AG04450 (cell line): ENCODE measurements at regions not wholly inside any gene's neighbourhood (a gene's known extent, or its start where the extent isn't known, plus 50 kb on each side); places are given as distances from the start of the nearest gene placed in this dataset.

Source experiments
- CTCF ChIA-PET: fragments of 300-600, 350-600 bp; formaldehyde crosslinking; extraction: SDS; loops from one replicate; lab custom pipeline; 2022; ENCODE audit warnings: antibody characterized with exemption, inconsistent platforms; lab: Charles Lee
- POLR2A ChIA-PET: fragments of 350-600 bp; formaldehyde crosslinking; extraction: SDS; loops from one replicate; lab custom pipeline; 2021; ENCODE audit warnings: antibody characterized with exemption, inconsistent platforms; lab: Yijun Ruan, JAX
- DNase-seq: peaks from one replicate; pipeline ENCODE4 v3.0.0-alpha.2; 2011; ENCODE audit warnings: low read depth, low spot score
- H3K27ac ChIP-seq: one replicate; pipeline ENCODE4 v1.5.1; 2012; ENCODE audit warnings: low read depth, low read length, control low read depth
- H3K27me3 ChIP-seq: one replicate; pipeline ENCODE4 v1.6.0; 2012; ENCODE audit warnings: low read length; ENCODE audit not compliant: control insufficient read depth, insufficient read depth
- H3K4me3 ChIP-seq: 2 replicates; pipeline ENCODE4 v1.5.1; 2011; ENCODE audit warnings: mild to moderate bottlenecking, low read depth, low read length, control low read depth
- H3K9me3 ChIP-seq: 2 replicates; pipeline ENCODE4 v1.5.1; 2012; ENCODE audit warnings: low read length; ENCODE audit not compliant: control insufficient read depth, insufficient read depth
- TF ChIP-seq, protein P1 (sequence below): IDR thresholded peaks from 2 replicates; pipeline ENCODE4 v1.5.1; 2011; ENCODE audit warnings: low read depth, low read length, control low read depth, inconsistent platforms

DNA sequence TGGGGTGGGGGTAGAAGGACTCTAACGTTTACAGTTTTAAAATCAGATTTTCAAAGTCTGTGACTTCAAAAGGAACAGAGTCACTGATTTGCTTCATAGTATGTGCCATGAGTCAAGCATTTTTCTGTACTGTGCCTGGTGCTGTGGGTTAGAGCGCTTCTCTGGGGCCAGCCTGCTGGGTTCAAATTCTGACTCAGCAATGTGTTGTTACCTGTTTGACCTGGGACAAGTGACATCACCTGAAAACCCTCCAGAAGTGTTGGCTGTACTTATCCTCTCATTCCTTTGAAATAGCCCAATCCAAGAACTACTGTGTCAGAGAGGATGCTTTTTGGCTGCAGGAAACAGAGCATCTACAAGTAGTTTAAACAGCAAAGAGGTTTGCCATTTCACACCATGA lies 101.7 kb downstream of the LSM3 start:
- no peak overlapping the region for H3K27ac ChIP-seq
- no peak overlapping the region for H3K4me3 ChIP-seq
- no peak for DNase-seq
- H3K9me3 ChIP-seq = no peaks in the 10 kb centered on the region
- TF ChIP-seq, protein P1, sequence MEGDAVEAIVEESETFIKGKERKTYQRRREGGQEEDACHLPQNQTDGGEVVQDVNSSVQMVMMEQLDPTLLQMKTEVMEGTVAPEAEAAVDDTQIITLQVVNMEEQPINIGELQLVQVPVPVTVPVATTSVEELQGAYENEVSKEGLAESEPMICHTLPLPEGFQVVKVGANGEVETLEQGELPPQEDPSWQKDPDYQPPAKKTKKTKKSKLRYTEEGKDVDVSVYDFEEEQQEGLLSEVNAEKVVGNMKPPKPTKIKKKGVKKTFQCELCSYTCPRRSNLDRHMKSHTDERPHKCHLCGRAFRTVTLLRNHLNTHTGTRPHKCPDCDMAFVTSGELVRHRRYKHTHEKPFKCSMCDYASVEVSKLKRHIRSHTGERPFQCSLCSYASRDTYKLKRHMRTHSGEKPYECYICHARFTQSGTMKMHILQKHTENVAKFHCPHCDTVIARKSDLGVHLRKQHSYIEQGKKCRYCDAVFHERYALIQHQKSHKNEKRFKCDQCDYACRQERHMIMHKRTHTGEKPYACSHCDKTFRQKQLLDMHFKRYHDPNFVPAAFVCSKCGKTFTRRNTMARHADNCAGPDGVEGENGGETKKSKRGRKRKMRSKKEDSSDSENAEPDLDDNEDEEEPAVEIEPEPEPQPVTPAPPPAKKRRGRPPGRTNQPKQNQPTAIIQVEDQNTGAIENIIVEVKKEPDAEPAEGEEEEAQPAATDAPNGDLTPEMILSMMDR = no peak
- peaks cover 18% of the 10 kb centered on the region for H3K27me3 ChIP-seq
- POLR2A ChIA-PET = no interaction called here
- CTCF ChIA-PET = no interaction called here

DNA sequence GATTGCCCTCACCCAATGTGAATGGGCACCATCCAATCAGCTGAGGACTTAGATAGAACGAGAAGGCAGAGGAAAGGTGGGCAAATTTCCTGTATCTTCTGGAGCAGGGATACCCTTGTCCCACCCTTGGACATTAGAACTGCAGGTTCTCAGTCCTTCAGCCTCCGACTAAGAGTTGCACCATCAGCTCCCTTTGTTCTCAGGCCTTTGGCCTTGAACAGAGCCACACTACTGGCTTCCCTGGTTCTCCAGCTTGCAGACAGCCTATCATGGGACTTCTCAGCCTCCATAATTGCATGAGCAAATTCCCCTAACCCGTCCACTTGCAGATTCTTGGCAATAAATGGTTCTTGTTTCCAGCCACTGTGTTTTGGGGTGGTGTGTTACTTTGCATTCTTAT lies 102.4 kb downstream of the LSM3 start:
- CTCF ChIA-PET = interaction anchor here (1.2 to 1.4 kb wide), 2 partner anchors 20 to 22 kb away, joined by 3 to 4 read pairs; no protein-coding TSS in a partner anchor
- Histone ChIP-seq H3K9me3 (no peaks in the 10 kb centered on the region), H3K27me3 (peaks cover 20% of the 10 kb centered on the region), H3K27ac (no peak overlapping the region), H3K4me3 (no peak overlapping the region)
- POLR2A ChIA-PET = no interaction called here
- DNase-seq = no peak
- TF ChIP-seq, protein P1 = no peak

DNA sequence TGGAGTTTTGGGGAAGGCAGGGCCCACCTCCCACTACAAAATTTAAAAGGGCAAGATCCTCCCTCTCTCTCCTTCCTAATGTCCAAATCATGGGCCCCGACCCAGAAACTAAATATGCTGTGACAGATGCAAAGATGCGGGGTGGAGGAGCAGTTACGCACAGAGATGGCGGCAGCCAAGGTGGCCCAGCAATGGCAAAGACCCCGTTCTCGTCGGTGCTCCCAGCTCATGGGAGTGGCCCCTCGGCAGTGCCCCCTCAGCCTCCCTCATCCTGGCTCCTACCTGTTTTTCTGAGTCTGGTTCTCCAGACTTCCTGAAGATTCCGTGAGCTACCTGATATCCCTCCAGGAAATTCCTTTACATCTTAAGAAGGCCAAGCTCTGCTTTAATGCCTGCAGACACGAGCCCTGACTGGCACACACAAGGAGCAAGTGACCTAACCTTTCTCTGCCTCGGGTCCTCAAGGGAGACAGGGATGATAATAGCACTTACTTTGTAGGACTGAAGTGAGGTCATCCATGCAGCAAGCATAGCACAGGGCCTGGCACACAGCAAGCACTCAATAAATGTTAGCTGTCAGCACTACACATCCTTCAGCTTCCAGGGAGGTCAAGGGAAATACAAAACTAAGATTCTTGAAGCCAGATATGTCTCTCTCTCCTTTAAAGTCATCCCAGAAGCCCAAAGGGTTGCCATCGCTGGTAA lies 103.5 kb downstream of the LSM3 start:
- H3K27ac ChIP-seq = no peak overlapping the region
- ChIA-PET POLR2A (no interaction called here), CTCF (interaction anchor here (0.7 to 1.4 kb wide), 4 partner anchors 21 to 78 kb away, joined by 3 to 4 read pairs (median 3); no protein-coding TSS in a partner anchor)
- DNase-seq = no peak
- H3K27me3 ChIP-seq = peaks cover 24% of the 10 kb centered on the region
- H3K9me3 ChIP-seq = no peaks in the 10 kb centered on the region
- H3K4me3 ChIP-seq = no peak overlapping the region
- TF ChIP-seq, protein P1 = no peak

DNA sequence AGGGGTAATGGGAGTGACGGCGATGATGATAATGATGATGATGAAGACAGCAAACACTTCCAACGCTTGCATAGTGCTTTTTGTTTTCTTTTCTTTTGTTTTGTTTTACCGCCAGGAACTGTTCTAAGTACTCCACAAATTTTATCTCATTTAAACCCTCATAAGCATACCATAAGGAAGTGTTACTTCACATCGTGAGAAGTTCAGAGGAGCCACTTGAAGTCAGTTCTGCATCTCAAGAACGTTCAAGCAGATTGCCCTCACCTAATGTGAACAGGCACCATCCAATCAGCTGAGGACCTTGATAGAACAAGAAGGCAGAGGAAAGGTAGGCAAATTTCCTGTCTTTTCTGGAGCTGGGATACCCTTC lies 104.1 kb downstream of the LSM3 start:
- no peak overlapping the region for H3K27ac ChIP-seq
- H3K4me3 ChIP-seq = no peak overlapping the region
- ChIA-PET POLR2A (no interaction called here), CTCF (interaction anchor here (0.7 kb wide), 1 partner anchor 79 kb away, joined by 3 read pairs; no protein-coding TSS in a partner anchor)
- DNase-seq = no peak
- TF ChIP-seq, protein P1 = no peak
- no peaks in the 10 kb centered on the region for H3K9me3 ChIP-seq
- H3K27me3 ChIP-seq = peaks cover 27% of the 10 kb centered on the region

DNA sequence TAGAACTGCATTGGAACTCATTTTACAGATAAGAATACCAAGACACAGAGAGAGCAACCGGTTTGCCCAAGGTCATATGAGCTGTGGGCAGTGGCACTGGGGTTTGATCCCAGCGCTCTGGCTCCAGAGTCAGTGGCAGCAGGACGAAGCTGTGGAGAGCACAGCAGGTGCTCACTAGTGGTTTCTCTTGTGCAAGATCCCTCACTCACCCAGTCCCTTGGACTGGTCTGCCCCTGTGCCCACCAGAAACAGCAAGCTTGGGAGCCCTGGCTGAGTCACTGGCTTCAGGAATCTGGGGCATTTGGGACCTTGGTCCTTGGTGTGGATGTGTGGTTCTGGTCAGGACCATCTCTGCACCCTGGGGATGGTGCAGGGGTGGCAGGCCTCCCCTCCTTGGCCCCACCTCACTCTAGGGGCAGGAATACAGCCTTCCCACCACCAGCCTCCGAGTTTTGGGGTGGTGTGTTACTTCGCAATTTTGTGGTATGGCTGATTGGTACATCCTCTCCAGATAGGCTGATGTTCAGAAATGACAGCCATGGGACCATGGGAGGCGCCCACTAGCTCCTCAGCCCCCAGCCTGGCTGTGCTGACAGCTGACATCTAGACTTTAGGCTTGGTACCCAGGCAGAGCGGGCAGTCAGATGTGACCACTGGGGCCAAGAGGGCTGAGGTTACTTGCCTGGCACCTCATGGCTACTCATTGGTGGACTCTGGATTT lies 104.6 kb downstream of the LSM3 start:
- ChIA-PET POLR2A (no interaction called here), CTCF (no interaction called here)
- H3K4me3 ChIP-seq = no peak overlapping the region
- H3K9me3 ChIP-seq = no peaks in the 10 kb centered on the region
- H3K27ac ChIP-seq = no peak overlapping the region
- DNase-seq = no peak
- peaks cover 27% of the 10 kb centered on the region for H3K27me3 ChIP-seq
- TF ChIP-seq, protein P1 = no peak
